Sigmoid colon (tissue), 4 donors: ENCODE measurements at regions not wholly inside any gene's neighbourhood (a gene's known extent, or its start where the extent isn't known, plus 50 kb on each side); places are given as distances from the start of the nearest gene placed in this dataset.

Experiments
- CTCF ChIP-seq, 4 experiments: fragments of 450-650 bp in 3 of 4; fragments of 200-600 bp in 1 of 4; IDR thresholded peaks; one replicate each; pipeline ENCODE4 v1.5.1; 2016 to 2019; ENCODE audit warnings: antibody characterized with exemption in 4 of 4, mild to moderate bottlenecking in 3 of 4, moderate library complexity in 2 of 4
- EP300 ChIP-seq, 4 donors: sonication (generic); formaldehyde crosslinking; IDR thresholded peaks; one replicate each; pipeline ENCODE4 v1.6.1; 2017; ENCODE audit warnings: antibody characterized with exemption in 4 of 4
- POLR2AphosphoS5 ChIP-seq, 4 donors: sonication (generic); formaldehyde crosslinking; IDR thresholded peaks; one replicate each; pipeline ENCODE4 v1.6.1; 2017; ENCODE audit warnings: antibody characterized with exemption in 4 of 4

GRCh38 chr4:180455226-180455625 is 1788.0 kb upstream of the TENM3 start:
- TF ChIP-seq CTCF (IDR thresholded peaks at IDR 0.05): no peak
- TF ChIP-seq EP300 (IDR thresholded peaks at IDR 0.05): no peak
- no peak for TF ChIP-seq POLR2AphosphoS5 (IDR thresholded peaks at IDR 0.05)
